Gastroesophageal sphincter (tissue), 4 donors: ENCODE measurements at regions not wholly inside any gene's neighbourhood (a gene's known extent, or its start where the extent isn't known, plus 50 kb on each side); places are given as distances from the start of the nearest gene placed in this dataset.

Source experiments
- ATAC-seq: fragments of 150-250 bp; one replicate; pipeline ENCODE4 v1.9.1; 2016; ENCODE audit warnings: mild to moderate bottlenecking, moderate library complexity
- H3K27ac ChIP-seq, 4 donors: fragments of 200-600 bp; sonication (generic) in 3 of 4; 1 replicate in 3 of 4; 2 replicates in 1 of 4; pipeline ENCODE4 v1.5.1; 2016 to 2019
- H3K27me3 ChIP-seq: fragments of 200-600 bp; sonication (generic); one replicate; pipeline ENCODE4 v1.5.1; 2019
- H3K36me3 ChIP-seq, 2 donors: fragments of 200-600 bp; sonication (generic); one replicate each; pipeline ENCODE4 v1.5.1; 2019; ENCODE audit warnings: control low read depth in 1 of 2
- H3K4me1 ChIP-seq, 3 donors: fragments of 200-600 bp; sonication (generic); 1 replicate in 2 of 3; 2 replicates in 1 of 3; pipeline ENCODE4 v1.5.1; 2016 to 2019; ENCODE audit warnings: control low read depth in 2 of 3
- H3K4me3 ChIP-seq, 2 donors: fragments of 200-600 bp; sonication (generic); one replicate each; pipeline ENCODE4 v1.5.1; 2019; ENCODE audit warnings: mild to moderate bottlenecking in 1 of 2, moderate library complexity in 1 of 2
- H3K9me3 ChIP-seq, 3 donors: fragments of 200-600 bp; sonication (generic); one replicate each; pipeline ENCODE4 v1.5.1; 2017 to 2019; ENCODE audit warnings: control low read depth in 2 of 3
- CTCF ChIP-seq, 4 experiments: fragments of 200-600 bp in 2 of 4; fragments of 450-650 bp in 2 of 4; sonication (generic) in 1 of 4; IDR thresholded peaks; one replicate each; pipeline ENCODE4 v1.5.1; 2017 to 2019; ENCODE audit warnings: antibody characterized with exemption in 4 of 4, mild to moderate bottlenecking in 2 of 4, moderate library complexity in 2 of 4
- EP300 ChIP-seq: sonication (generic); formaldehyde crosslinking; IDR thresholded peaks from one replicate; pipeline ENCODE4 v1.6.1; 2017; ENCODE audit warnings: antibody characterized with exemption, mild to moderate bottlenecking
- POLR2A ChIP-seq, 2 donors: fragments of 450-650 bp; IDR thresholded peaks; one replicate each; pipeline ENCODE4 v1.6.1; 2017; ENCODE audit warnings: antibody characterized with exemption in 2 of 2, mild to moderate bottlenecking in 2 of 2, moderate library complexity in 1 of 2
- POLR2AphosphoS5 ChIP-seq: sonication (generic); formaldehyde crosslinking; IDR thresholded peaks from one replicate; pipeline ENCODE4 v1.6.1; 2017; ENCODE audit warnings: antibody characterized with exemption
- WGBS, 2 donors: methylation state at CpG; one replicate each; pipeline ENCODE4 v1.1.5; 2018; ENCODE audit warnings: low coverage in 1 of 2; 5-methylcytosine and 5-hydroxymethylcytosine counted together

DNA sequence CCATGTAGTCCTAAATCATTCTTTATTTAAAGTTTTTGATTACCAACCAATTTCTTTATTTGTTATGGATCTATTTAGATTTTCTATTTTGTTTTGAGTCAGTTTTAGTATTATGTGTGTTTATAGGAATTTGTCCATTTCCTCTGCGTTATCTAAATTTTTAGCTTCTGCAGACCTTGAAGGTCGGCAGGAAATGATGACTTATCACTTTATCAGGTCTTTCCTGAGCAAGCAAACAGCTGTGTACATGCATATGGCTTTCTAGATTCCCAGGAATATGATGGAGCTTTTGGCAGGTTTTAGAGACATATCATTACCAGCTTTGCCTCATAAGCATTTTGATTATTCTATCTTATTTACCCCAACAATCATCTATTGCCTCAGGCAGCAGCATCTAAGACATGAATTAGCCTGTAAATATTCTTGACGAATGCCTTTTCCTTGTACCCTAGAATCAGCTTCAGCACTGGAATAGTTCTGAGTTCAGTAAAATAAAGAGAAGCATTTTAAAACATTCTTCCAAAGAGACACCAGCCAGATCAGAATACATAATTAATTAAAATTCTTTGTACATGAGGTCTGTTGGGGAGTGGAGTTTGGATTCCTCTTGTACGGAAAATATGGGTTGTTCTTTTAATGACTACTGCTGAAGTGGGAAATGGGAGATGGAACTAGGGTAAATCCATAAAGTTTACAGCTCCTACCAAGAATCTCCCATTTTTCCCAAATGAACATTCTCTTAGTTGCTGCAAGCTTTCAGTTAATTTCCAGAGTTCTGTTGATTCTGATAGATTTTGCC, 408.8 kb upstream of the SEMA3C start:
- no peaks in the 10 kb centered on the region for H3K36me3 ChIP-seq
- H3K27ac ChIP-seq = no peak overlapping the region
- no peaks in the 10 kb centered on the region for H3K9me3 ChIP-seq
- no peak for ATAC-seq
- no peaks in the 10 kb centered on the region for H3K27me3 ChIP-seq
- no peak for TF ChIP-seq POLR2AphosphoS5
- no peak for TF ChIP-seq CTCF (IDR thresholded peaks at IDR 0.05)
- no peak for TF ChIP-seq POLR2A (IDR thresholded peaks at IDR 0.05)
- no peak for TF ChIP-seq EP300
- no peak overlapping the region for H3K4me3 ChIP-seq
- WGBS, 2 donors = 69 to 83% methylated on average over 4 of the region's 4 CpGs
- H3K4me1 ChIP-seq = no peaks in the 10 kb centered on the region

DNA sequence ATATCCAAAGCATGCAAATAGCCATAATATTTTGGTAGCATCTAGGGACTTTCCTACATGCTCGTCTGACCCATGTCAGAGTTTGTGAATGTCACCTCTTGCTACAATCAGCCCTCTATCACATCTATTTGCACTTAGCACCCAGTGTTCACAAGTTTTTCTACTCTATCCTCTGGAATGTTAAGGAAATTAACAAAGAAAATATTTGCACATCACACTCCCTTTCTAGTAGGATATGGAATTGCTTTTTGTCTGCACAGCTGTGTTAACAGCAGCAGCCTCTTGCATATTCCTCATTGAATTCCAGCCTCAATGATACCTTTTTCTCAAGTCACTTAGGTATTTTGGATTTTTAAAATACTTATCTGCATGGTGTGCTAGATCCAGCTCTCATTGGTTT, 403.1 kb upstream of the SEMA3C start:
- TF ChIP-seq CTCF (IDR thresholded peaks at IDR 0.05) = no peak
- no peak for TF ChIP-seq EP300
- no peak for TF ChIP-seq POLR2AphosphoS5
- TF ChIP-seq POLR2A (IDR thresholded peaks at IDR 0.05) = no peak
- Histone ChIP-seq H3K27ac (no peak overlapping the region), H3K4me3 (no peak overlapping the region), H3K27me3 (no peaks in the 10 kb centered on the region), H3K9me3 (no peaks in the 10 kb centered on the region), H3K4me1 (no peaks in the 10 kb centered on the region), H3K36me3 (no peaks in the 10 kb centered on the region)
- no peak for ATAC-seq
- WGBS, 2 donors = 86 to 88% methylated on average over 1 of the region's 1 CpG

DNA sequence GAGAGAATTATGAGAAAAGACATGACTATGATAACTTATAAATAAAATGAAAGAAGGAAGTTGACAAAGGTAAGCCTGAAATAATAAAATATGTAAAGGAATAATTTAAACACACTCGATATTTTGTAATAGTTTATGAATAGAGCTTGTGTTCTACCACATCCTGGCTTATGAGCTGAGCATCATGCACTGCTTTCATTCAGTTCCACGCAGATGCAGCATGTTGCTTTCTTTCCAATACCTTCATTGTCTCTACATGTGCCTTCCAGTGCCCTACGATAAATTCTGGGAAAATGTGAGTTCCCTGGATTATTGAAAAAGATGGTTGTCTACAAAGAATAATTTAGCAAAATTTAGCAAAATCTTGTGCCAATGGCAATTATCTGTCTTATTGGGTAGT, 398.9 kb upstream of the SEMA3C start:
- no peaks in the 10 kb centered on the region for H3K4me1 ChIP-seq
- H3K9me3 ChIP-seq = no peaks in the 10 kb centered on the region
- TF ChIP-seq POLR2A (IDR thresholded peaks at IDR 0.05) (no peak), POLR2AphosphoS5 (no peak), EP300 (no peak), CTCF (IDR thresholded peaks at IDR 0.05) (no peak)
- H3K36me3 ChIP-seq = no peaks in the 10 kb centered on the region
- H3K4me3 ChIP-seq = no peak overlapping the region
- no peak for ATAC-seq
- H3K27ac ChIP-seq = no peak overlapping the region
- 67 to 85% methylated on average over 3 of the region's 3 CpGs for WGBS, 2 donors
- no peaks in the 10 kb centered on the region for H3K27me3 ChIP-seq

GRCh38 chr7:81308643-81309322, 389.9 kb upstream of the SEMA3C start:
- H3K4me1 ChIP-seq = no peaks in the 10 kb centered on the region
- no peaks in the 10 kb centered on the region for H3K9me3 ChIP-seq
- no peaks in the 10 kb centered on the region for H3K36me3 ChIP-seq
- no peak overlapping the region for H3K4me3 ChIP-seq
- 22 to 43% methylated on average over 2 of the region's 2 CpGs for WGBS, 2 donors
- no peaks in the 10 kb centered on the region for H3K27me3 ChIP-seq
- TF ChIP-seq POLR2AphosphoS5 (no peak), EP300 (no peak), CTCF (IDR thresholded peaks at IDR 0.05) (no peak), POLR2A (IDR thresholded peaks at IDR 0.05) (no peak)
- ATAC-seq = no peak
- no peak overlapping the region for H3K27ac ChIP-seq

DNA sequence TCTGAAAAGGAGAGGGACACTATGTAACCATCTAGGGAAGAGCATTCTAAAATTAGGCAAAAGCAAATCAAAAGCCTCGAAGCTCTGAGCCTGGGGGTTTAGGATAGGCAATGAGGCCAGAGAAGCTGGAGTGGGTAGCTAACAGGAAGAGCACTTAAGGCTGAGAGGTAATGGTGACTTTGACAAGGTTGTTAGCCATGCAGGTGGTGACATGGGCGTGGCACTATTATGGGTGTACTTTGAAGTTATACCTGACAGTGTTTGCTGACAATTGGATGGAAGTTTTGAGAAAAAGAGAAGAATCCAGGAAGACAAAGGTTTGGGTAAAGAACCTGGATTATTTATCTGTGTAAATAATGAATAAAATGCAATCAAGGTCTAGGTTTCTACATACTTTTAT, 383.0 kb upstream of the SEMA3C start:
- Histone ChIP-seq H3K27ac (no peak overlapping the region), H3K4me3 (no peak overlapping the region), H3K27me3 (no peaks in the 10 kb centered on the region), H3K36me3 (no peaks in the 10 kb centered on the region), H3K9me3 (no peaks in the 10 kb centered on the region), H3K4me1 (peaks cover 0 to 22% (median 3%) of the 10 kb centered on the region in 3 donors)
- ATAC-seq = no peak
- TF ChIP-seq POLR2AphosphoS5 (no peak), EP300 (no peak), CTCF (IDR thresholded peaks at IDR 0.05) (no peak), POLR2A (IDR thresholded peaks at IDR 0.05) (no peak)
- 70 to 85% methylated on average over 2 of the region's 2 CpGs for WGBS, 2 donors
